ENCODE measurements at regions not wholly inside any gene's neighbourhood (a gene's known extent, or its start where the extent isn't known, plus 50 kb on each side); places are given as distances from the start of the nearest gene placed in this dataset.

DNA sequence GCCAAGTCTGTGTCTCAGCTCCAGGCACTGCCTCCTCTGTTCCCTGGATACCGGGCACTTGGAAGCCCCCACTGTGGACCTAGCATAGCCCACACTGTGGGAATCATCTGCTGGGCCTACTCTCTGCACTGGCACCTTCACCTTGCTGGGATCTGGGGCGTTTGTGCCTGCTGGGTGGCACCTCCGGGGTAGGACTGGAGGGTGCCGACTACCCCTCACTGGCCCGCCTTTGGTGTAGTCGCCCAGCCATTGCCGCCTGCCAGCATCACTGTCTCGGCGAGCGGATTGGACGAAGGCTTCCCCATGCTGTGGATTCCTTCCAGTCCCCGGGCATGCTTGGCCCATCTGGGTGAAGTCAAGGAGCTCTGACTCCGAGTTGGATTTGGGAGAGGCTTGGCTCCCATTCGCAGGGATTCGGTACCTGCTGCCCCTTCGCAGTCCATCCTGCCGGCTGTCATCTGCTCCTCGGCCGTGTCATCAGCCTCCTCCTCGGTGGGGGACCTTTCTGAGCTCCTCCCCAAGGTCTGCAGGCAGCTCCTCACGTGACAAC is 180.6 kb upstream of the HDAC4 start:
- H3K27me3 ChIP-seq (replicated peaks in 1 of 2; ENCODE audit: control insufficient read depth in 2 of 2, insufficient read depth in 2 of 2, low read length in 1 of 2): no peaks in the 10 kb centered on the region
- no peak overlapping the region for H3K9ac ChIP-seq (ENCODE audit: control insufficient read depth, insufficient read depth, low read length)
- H3K4me3 ChIP-seq: no peak overlapping the region
- no peak overlapping the region for H3K27ac ChIP-seq (ENCODE audit: control insufficient read depth, insufficient read depth)
- no peak overlapping the region for H3K4me2 ChIP-seq (ENCODE audit: control insufficient read depth, insufficient read depth)
- ChIA-PET CTCF (no interaction called here), SMC1A (ENCODE audit: uncharacterized antibody, unreplicated experiment) (no interaction called here), RAD21 (ENCODE audit: unreplicated experiment) (no interaction called here), POLR2A (interaction anchor here (0.5 kb wide), 1 partner anchor 756 kb away, joined by 7 read pairs; no protein-coding TSS in a partner anchor)
- FAIRE-seq: no peak
- no peak for TF ChIP-seq CEBPB (IDR thresholded peaks at IDR 0.05; ENCODE audit: borderline replicate concordance in 1 of 2, low read depth in 2 of 2, low read length in 2 of 2)
- no peak for TF ChIP-seq TAF1 (IDR thresholded peaks at IDR 0.05; ENCODE audit: borderline replicate concordance, low read depth, low read length)
- TF ChIP-seq, protein P1, sequence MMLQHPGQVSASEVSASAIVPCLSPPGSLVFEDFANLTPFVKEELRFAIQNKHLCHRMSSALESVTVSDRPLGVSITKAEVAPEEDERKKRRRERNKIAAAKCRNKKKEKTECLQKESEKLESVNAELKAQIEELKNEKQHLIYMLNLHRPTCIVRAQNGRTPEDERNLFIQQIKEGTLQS (IDR thresholded peaks at IDR 0.05; ENCODE audit: borderline replicate concordance, extremely low read depth, low read depth, low read length): no peak
- TF ChIP-seq RAD51 (IDR thresholded peaks at IDR 0.05): no peak
- no peak for TF ChIP-seq SIX5 (IDR thresholded peaks at IDR 0.05; ENCODE audit: low read depth, low read length, severe bottlenecking)
- no peak for TF ChIP-seq MLLT1 (IDR thresholded peaks at IDR 0.05)
- no peak for TF ChIP-seq KAT2A (conservative IDR thresholded peaks at IDR 0.05; ENCODE audit: control insufficient read depth, low read depth, low read length)
- no peak for TF ChIP-seq ZNF592 (IDR thresholded peaks at IDR 0.05)
- TF ChIP-seq PAX8 (IDR thresholded peaks at IDR 0.05): no peak
- 41% methylated on average over 21 of the region's 21 CpGs for WGBS (ENCODE audit: insufficient coverage, insufficient replicate concordance, low lambda C conversion rate, missing lambda C conversion rate)
- no TSS peak for BruUV-seq (replicated peaks)
- no peaks in the 10 kb centered on the region for H3K4me1 ChIP-seq (ENCODE audit: control insufficient read depth, insufficient read depth, low read length)
- intact Hi-C loops (cut with micrococcal nuclease; ENCODE audit: unreplicated experiment) (no loop called here), in situ Hi-C loops (cut with MboI) (no loop called here)
- no peaks in the 10 kb centered on the region for H3K36me3 ChIP-seq (ENCODE audit: control insufficient read depth in 2 of 2, insufficient read depth in 2 of 2, low read length in 1 of 2)
- H3K9me3 ChIP-seq (replicated peaks; ENCODE audit: control insufficient read depth, insufficient read depth, low read length): no peaks in the 10 kb centered on the region; the same call in 2 of the 3 replicates
- no peak for ATAC-seq
- no peak for DNase-seq (ENCODE audit: low read depth, low spot score)
- no peak overlapping the region for H2AFZ ChIP-seq (ENCODE audit: control insufficient read depth, low read depth, low read length)
- no peaks in the 10 kb centered on the region for H3K79me2 ChIP-seq (ENCODE audit: control insufficient read depth, insufficient read depth, low read length)
- no peaks in the 10 kb centered on the region for H4K20me1 ChIP-seq (ENCODE audit: control insufficient read depth, insufficient read depth)

Measured in GM12878 (cell line).